Sigmoid colon (tissue), 4 donors: ENCODE measurements at regions not wholly inside any gene's neighbourhood (a gene's known extent, or its start where the extent isn't known, plus 50 kb on each side); places are given as distances from the start of the nearest gene placed in this dataset.

Source experiments
- CTCF ChIP-seq, 4 experiments: fragments of 450-650 bp in 3 of 4; fragments of 200-600 bp in 1 of 4; IDR thresholded peaks; one replicate each; pipeline ENCODE4 v1.5.1; 2016 to 2019; ENCODE audit warnings: antibody characterized with exemption in 4 of 4, mild to moderate bottlenecking in 3 of 4, moderate library complexity in 2 of 4
- EP300 ChIP-seq, 4 donors: sonication (generic); formaldehyde crosslinking; IDR thresholded peaks; one replicate each; pipeline ENCODE4 v1.6.1; 2017; ENCODE audit warnings: antibody characterized with exemption in 4 of 4
- POLR2A ChIP-seq, 2 donors: fragments of 450-650 bp; IDR thresholded peaks; one replicate each; pipeline ENCODE4 v1.6.1; 2016; ENCODE audit warnings: antibody characterized with exemption in 2 of 2, mild to moderate bottlenecking in 2 of 2, moderate library complexity in 2 of 2
- POLR2AphosphoS5 ChIP-seq, 4 donors: sonication (generic); formaldehyde crosslinking; IDR thresholded peaks; one replicate each; pipeline ENCODE4 v1.6.1; 2017; ENCODE audit warnings: antibody characterized with exemption in 4 of 4

GRCh38 chr3:64888165-64888564, 200.4 kb upstream of the ADAMTS9 start:
- no peak for TF ChIP-seq POLR2AphosphoS5 (IDR thresholded peaks at IDR 0.05)
- no peak for TF ChIP-seq CTCF (IDR thresholded peaks at IDR 0.05)
- TF ChIP-seq POLR2A (IDR thresholded peaks at IDR 0.05), result no peak
- no peak for TF ChIP-seq EP300 (IDR thresholded peaks at IDR 0.05)
